GM19035 (cell line): ENCODE measurements at regions not wholly inside any gene's neighbourhood (a gene's known extent, or its start where the extent isn't known, plus 50 kb on each side); places are given as distances from the start of the nearest gene placed in this dataset.
"Not testable (repeated sequence)": the region's sequence is repeated elsewhere in the genome, so short reads cannot be mapped to it uniquely, and the experiment has no call there.

Experiments
- ATAC-seq: cut with Tn5 transposase; IDR thresholded peaks from one replicate; pipeline ENCODE4 v1.9.1; 2021; ENCODE audit not compliant: unreplicated experiment

DNA sequence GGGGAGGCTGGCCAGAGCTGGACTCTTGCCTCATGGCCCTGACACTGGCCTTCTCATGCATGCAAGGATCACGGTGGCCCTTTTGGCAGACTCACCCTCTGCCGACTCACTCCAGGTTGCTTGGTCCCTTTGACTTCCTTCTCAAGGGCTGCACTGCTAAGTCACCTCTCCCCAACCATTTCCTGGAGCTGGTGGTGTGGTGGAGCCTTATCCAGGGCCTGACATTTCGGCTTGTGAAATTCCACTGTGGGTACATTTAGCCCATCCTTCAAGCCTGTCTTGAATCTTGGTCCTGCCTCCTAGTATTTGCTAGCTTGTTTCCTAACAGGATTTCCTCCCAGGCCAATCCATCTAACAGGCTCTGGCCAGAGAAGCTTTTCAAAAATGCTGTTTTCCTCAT lies 52.6 kb upstream of the JUN start:
- no peak for ATAC-seq

DNA sequence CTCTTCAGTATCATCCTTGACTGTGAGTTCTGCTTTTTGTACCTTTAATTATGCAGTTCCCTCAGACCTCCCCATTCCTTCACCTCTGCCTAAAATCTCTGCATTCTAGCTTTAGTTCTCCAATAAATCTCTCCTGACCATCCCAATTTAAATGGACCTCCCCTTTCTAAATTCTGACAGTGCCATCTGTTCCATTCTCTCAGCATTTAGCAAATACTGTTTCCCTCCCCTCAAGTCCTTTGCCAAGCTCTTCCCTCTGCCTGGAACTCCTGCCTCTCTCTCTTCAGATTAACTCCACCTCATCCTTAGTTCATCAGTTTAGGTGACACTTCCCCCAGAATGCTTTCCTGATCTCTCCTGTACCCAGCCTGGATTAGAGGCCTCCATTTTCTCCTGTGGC lies 54.0 kb upstream of the JUN start:
- ATAC-seq = no peak

- no peak for ATAC-seq
Observed at GRCh38 chr1:58839147-58839795, 55.4 kb upstream of the JUN start.

- no peak for ATAC-seq
Observed at GRCh38 chr1:58839846-58840835, 56.3 kb upstream of the JUN start.

GRCh38 chr1:58841455-58841854 lies 57.6 kb upstream of the JUN start:
- no peak for ATAC-seq

GRCh38 chr1:58842941-58843340 lies 59.1 kb upstream of the JUN start:
- ATAC-seq = no peak

GRCh38 chr1:58844176-58844575 lies 60.3 kb upstream of the JUN start:
- ATAC-seq = no peak

- no peak for ATAC-seq
Observed at GRCh38 chr1:58845942-58846341, 62.1 kb upstream of the JUN start.

GRCh38 chr1:58848818-58849411 lies 65.1 kb upstream of the JUN start:
- no peak for ATAC-seq

DNA sequence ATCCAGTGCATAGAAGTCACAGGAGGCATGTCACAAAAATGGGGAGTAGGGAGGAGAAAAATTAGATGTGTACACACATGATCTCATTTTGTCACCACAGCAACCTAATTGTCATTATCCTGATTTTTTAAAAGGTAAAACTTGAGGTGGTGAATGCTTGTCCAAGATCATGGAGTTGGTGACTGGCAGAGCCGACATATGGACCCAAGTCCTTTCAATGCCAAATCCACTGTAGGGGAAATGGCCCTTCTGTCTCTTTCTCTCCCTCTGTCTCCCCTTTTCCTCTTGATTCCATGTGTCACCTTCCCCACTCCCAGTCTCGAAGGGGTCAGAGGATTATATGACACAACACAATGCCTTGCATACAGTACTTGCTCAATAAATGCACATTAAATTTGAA lies 65.7 kb upstream of the JUN start:
- no peak for ATAC-seq

DNA sequence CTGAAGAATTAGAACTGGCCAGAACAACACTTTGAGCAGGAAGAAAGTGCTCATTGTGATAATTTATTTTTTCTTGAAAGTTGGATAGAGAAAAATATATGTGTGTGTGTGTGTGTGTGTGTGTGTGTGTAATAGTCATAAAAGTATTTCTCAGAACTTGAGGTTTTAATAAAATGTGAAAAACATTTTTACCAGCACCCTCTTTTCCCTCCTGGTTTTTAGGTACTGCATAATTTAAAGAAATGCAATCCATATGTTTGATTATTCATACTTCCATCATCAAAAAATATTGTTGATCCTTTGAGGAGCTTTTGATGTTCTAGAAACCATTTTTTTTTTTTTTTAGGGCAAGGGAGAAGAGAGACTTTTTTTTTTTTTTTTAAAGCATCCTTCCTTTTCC lies 66.8 kb upstream of the JUN start:
- ATAC-seq = no peak

DNA sequence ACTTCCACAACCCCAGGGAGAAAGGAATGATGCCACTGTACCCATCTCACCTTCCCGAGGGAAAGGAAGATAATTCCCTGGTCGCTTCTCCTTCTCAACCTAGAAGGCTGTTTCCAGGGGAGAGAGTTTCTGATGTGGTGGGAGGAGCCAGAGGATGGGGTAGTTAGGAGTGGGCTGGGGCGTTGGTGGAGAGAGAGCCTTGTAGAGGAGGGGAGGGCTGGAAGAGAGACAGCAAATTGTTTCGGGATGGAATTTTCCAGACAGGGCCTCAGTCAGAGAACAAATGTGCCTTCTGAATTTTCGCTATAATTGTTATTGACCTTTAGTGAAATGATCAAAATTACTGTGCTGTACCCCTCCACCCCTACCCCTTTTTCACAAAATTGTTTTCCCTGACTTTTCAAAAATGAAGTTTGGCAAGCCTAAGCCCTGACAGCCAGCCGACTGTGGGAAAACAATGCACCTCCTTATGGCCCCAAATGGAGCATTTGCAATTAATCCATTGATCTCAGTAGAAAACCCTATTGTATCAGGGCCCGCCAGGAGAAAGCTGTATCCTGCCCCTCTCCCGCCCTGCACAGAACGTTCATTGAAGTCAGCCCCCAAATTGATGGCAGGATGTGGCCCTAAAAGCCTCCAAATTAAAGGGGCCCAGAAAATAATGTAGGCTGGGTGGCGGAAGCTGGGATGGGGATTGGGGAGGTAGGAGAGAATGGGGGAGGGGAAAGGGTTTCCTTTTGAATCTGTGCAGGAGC lies 69.1 kb upstream of the JUN start:
- no peak for ATAC-seq

GRCh38 chr1:58854576-58854975 lies 70.7 kb upstream of the JUN start:
- ATAC-seq = no peak

GRCh38 chr1:58855274-58856165 lies 71.7 kb upstream of the JUN start:
- no peak for ATAC-seq

DNA sequence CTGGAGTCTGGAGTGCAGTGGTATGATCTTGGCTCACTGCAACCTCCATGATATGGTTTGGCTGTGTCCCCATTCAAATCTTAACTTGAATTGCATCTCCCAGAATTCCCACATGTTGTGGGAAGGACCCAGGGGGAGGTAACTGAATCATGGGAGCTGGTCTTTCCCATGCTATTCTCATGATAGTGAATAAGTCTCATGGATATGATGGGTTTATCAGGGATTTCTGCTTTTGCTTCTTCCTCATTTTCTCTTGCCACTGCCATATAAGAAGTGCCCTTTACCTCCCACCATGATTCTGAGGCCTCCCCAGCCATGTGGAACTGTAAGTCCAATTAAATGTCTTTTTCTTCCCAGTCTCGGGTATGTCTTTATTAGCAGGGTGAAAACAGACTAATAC lies 72.4 kb upstream of the JUN start:
- not testable (repeated sequence) for ATAC-seq

DNA sequence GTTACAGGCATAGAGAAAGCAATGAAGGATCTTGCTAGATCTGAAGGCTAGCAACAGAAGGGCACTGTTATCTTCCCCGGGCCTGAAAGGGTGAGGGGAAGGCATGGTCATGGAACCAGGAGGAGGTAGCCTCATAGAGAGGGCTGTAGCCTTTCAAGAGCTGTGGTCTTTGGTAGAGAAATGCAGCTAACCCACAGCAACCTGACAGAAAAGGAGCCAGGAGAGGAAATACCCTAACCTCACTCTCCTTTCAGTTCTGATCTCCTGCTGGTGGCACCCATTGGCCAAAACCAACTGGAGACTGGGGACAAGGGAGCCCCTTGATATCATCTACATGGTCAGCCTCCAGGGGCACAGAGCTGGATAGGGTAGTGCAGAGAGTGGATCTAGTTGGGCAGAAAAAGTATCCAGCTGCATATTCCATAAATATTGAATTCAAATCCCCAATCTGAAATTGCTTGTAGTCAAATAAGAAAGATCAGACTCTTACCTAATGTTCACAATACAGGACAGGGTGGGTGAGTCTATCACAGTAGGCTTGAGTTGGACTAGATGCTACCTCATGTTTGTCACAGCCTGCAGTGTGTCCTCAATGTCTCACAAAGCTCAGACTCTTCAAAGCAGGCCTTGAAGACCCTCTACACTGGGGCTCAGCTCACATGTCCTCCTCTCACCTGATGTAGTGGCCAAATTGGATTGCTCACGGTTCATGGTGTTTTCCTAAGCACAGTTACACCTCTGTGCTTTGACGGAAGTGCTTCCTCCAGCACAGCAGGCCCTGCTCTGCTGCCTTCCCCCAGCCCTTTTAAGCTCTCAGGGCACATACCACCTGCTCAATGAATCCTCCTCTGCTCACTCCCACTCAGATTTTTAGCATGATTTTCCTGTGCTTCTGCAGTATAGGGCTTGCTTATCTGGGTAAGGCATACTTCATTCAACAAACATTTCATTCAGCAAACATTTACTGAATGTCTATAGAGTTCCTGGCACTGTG lies 74.1 kb upstream of the JUN start:
- peak; percentile 76 for ATAC-seq

DNA sequence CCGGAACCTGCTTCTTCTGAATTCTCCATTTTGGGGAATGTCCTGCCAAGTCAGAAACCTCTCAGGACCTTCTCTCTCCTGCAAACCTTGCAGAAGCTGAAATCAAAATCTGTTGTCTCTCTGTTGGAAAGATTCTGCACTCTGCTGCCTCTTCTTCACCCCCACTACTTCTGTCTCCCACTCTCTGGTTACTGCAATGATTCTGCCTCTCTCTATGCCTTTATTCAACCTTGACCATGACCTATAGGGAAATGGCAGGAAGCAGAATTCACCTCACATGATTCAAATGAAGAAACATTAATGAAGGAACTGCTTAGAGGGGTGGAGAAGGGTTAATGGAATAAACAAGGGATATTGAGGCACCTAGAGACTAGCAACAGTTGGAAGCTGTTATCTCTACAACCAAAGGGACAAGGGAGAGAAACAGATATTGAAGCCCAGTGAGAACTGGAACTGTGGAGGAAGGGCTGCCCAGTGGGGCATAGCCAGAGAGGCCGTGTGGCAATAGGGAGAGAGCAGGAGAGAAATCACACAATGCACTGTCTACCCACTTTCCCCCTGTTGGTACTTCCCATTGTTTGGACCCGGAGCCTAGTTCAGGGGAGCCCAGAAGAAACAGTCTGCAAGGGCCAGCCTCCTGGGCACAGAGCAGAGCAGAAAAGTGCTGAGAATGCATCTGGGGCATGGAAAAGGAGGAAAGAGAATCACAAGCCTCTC lies 76.1 kb upstream of the JUN start:
- ATAC-seq = no peak

- no peak for ATAC-seq
Observed at GRCh38 chr1:58861076-58861475, 77.2 kb upstream of the JUN start.
